ENCODE measurements at regions not wholly inside any gene's neighbourhood (a gene's known extent, or its start where the extent isn't known, plus 50 kb on each side); places are given as distances from the start of the nearest gene placed in this dataset.

DNA sequence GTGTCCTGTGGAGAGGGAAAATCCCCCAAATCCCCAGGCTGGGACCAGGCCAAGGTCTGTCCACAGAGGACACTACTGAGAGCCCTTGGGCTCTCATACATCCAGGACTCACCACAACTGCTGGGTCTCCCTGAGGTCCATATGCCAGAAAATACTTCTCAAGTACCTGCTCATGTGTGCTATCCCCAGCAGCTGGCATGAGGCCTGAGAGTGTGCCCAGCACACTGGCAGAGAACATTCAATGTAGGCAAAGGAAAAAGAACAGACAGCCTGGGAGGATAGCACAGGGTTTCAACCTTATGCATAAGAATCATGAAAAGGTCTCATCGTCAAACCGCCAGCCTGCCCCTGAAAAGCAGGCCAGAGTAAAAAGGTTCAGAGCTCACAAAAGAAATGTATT lies 154.1 kb upstream of the TAS2R1 start:
- TF ChIP-seq, protein P1, sequence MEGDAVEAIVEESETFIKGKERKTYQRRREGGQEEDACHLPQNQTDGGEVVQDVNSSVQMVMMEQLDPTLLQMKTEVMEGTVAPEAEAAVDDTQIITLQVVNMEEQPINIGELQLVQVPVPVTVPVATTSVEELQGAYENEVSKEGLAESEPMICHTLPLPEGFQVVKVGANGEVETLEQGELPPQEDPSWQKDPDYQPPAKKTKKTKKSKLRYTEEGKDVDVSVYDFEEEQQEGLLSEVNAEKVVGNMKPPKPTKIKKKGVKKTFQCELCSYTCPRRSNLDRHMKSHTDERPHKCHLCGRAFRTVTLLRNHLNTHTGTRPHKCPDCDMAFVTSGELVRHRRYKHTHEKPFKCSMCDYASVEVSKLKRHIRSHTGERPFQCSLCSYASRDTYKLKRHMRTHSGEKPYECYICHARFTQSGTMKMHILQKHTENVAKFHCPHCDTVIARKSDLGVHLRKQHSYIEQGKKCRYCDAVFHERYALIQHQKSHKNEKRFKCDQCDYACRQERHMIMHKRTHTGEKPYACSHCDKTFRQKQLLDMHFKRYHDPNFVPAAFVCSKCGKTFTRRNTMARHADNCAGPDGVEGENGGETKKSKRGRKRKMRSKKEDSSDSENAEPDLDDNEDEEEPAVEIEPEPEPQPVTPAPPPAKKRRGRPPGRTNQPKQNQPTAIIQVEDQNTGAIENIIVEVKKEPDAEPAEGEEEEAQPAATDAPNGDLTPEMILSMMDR (IDR thresholded peaks at IDR 0.05) = no peak
- no peak for TF ChIP-seq POLR2A (IDR thresholded peaks at IDR 0.05)

All from uterus (tissue), 2 donors.